Mucosa of descending colon (tissue), 3 donors: ENCODE measurements at regions not wholly inside any gene's neighbourhood (a gene's known extent, or its start where the extent isn't known, plus 50 kb on each side); places are given as distances from the start of the nearest gene placed in this dataset.

Experiments used
- ATAC-seq: fragments of 200-7000 bp; cut with Tn5 transposase; one replicate; pipeline ENCODE4 v1.9.1; 2020; ENCODE audit warnings: mild to moderate bottlenecking, moderate library complexity
- DNase-seq, 3 donors: peaks; one replicate each; pipeline ENCODE4 v3.0.0-alpha.2; 2020
- H3K36me3 ChIP-seq: fragments of 200-600 bp; one replicate; pipeline ENCODE4 v1.8.0; 2021; ENCODE audit warnings: low read depth, mild to moderate bottlenecking
- H3K4me1 ChIP-seq: fragments of 200-600 bp; one replicate; pipeline ENCODE4 v1.8.0; 2021; ENCODE audit warnings: low read depth, mild to moderate bottlenecking
- H3K4me3 ChIP-seq: fragments of 200-600 bp; one replicate; pipeline ENCODE4 v1.8.0; 2021; ENCODE audit warnings: mild to moderate bottlenecking
- H3K9me3 ChIP-seq: fragments of 200-600 bp; one replicate; pipeline ENCODE4 v1.8.0; 2021; ENCODE audit warnings: mild to moderate bottlenecking
- intact Hi-C, 2 donors: fragments of 100-400 bp; cut with DNase I in 1 of 2; cut with micrococcal nuclease in 1 of 2; formaldehyde crosslinking; loops; one replicate each; pipeline versions ENCODE4 v1.11.0 to v1.11.1; 2022; cut with DNase I, micrococcal nuclease
- TF ChIP-seq, protein P1 (sequence below): fragments of 200-600 bp; IDR thresholded peaks from one replicate; pipeline ENCODE4 v1.8.0; 2022; ENCODE audit warnings: antibody characterized with exemption, mild to moderate bottlenecking
- donor health status: DM: no; HTN: no; CAD: no; lungs with moderate emphysema.
- donor health status: DM: no; HTN: no; CAD: no.
- donor health status: DM: no; HTN: yes; CAD: no.

DNA sequence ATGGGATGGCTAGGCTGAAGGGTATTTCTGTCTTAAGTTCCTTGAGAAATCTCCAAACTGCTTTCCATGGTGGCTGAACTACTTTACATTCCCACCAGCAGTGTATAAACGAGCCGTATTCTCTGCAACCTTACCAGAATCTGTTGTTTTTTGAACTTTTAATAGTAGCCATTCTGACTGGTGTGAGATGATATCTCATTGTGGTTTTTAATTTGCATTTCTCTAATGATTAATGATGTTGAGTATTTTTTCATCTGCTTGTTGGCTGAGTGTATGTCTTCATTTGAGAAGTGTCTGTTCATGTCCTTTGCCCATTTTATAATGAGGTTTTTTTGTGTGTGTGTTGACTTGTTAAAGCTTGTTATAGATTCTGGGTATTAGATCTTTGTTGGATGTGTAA, 226.8 kb upstream of the IGFBP3 start:
- intact Hi-C loops, result no loop called here
- DNase-seq (no peak), ATAC-seq (no peak)
- H3K4me3 ChIP-seq, result no peak overlapping the region
- H3K36me3 ChIP-seq, result no peaks in the 10 kb centered on the region
- no peaks in the 10 kb centered on the region for H3K9me3 ChIP-seq
- H3K4me1 ChIP-seq, result no peaks in the 10 kb centered on the region
- TF ChIP-seq, protein P1, sequence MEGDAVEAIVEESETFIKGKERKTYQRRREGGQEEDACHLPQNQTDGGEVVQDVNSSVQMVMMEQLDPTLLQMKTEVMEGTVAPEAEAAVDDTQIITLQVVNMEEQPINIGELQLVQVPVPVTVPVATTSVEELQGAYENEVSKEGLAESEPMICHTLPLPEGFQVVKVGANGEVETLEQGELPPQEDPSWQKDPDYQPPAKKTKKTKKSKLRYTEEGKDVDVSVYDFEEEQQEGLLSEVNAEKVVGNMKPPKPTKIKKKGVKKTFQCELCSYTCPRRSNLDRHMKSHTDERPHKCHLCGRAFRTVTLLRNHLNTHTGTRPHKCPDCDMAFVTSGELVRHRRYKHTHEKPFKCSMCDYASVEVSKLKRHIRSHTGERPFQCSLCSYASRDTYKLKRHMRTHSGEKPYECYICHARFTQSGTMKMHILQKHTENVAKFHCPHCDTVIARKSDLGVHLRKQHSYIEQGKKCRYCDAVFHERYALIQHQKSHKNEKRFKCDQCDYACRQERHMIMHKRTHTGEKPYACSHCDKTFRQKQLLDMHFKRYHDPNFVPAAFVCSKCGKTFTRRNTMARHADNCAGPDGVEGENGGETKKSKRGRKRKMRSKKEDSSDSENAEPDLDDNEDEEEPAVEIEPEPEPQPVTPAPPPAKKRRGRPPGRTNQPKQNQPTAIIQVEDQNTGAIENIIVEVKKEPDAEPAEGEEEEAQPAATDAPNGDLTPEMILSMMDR, result no peak

DNA sequence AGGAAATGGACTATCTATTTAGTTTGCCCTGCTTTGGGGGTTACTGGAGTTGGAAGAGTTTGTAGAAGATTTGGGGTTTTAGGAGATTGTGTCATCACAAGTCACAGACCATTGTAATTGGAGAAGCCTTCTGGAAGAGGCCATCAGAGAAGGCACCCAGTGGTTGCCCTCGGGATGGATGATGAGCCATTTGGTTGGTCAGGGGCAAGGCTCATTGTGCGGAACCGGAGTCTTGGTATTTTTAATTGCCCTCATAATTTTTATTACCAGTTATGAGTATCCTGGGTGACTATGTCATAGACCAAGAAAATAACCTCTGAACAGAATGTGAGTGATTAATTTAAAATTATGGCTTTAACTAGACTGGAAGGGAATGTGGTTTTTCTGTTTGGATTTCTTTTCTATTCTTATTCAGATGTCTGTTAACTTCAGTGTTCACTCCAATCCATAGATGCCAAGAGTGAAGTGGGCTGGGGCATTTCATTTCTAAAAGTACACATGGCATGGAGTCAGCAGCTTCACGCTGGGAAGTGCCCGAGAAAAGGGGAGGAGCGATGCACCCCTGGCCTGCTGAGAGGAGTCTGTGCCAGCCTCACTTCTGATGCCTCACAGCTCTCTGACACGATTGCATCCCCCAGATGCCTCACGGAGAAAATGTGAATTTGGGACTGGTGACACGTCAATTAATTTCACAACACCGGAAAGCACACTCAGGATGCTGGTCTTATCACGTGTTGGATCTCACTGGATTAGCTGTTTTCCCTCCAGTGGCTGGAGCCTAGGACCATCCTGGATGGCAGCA, 225.6 kb upstream of the IGFBP3 start:
- TF ChIP-seq, protein P1, result no peak
- intact Hi-C loops, result no loop called here
- H3K36me3 ChIP-seq, result no peaks in the 10 kb centered on the region
- no peaks in the 10 kb centered on the region for H3K9me3 ChIP-seq
- H3K4me3 ChIP-seq, result no peak overlapping the region
- DNase-seq, result no peak
- no peaks in the 10 kb centered on the region for H3K4me1 ChIP-seq
- no peak for ATAC-seq

DNA sequence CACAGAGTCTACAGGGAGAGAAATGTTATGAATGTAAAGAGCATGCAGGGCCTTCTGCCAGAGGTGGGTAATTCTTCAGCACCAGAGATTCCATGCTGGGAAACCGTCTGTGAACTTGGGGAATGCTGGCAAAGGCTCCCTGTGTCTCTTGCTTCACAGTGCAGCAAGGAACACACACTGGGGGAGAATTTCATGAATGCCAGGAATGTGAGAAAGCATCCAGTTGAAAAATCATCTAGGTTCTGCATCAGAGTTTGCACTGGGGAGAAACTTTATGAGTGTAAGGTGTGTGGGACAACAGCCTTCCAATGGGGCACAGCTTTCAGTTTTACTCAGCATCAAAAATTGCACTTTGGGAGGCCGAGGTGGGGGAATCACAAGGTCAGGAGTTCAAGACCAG, 224.3 kb upstream of the IGFBP3 start:
- Histone ChIP-seq H3K9me3 (no peaks in the 10 kb centered on the region), H3K36me3 (no peaks in the 10 kb centered on the region), H3K4me1 (no peaks in the 10 kb centered on the region), H3K4me3 (no peak overlapping the region)
- no peak for DNase-seq
- TF ChIP-seq, protein P1, result no peak
- intact Hi-C loops, result no loop called here
- no peak for ATAC-seq

GRCh38 chr7:46143949-46144917, 223.2 kb upstream of the IGFBP3 start:
- TF ChIP-seq, protein P1, result no peak
- Histone ChIP-seq H3K4me3 (no peak overlapping the region), H3K9me3 (no peaks in the 10 kb centered on the region), H3K36me3 (no peaks in the 10 kb centered on the region), H3K4me1 (no peaks in the 10 kb centered on the region)
- intact Hi-C loops, result no loop called here
- DNase-seq (no peak), ATAC-seq (no peak)

DNA sequence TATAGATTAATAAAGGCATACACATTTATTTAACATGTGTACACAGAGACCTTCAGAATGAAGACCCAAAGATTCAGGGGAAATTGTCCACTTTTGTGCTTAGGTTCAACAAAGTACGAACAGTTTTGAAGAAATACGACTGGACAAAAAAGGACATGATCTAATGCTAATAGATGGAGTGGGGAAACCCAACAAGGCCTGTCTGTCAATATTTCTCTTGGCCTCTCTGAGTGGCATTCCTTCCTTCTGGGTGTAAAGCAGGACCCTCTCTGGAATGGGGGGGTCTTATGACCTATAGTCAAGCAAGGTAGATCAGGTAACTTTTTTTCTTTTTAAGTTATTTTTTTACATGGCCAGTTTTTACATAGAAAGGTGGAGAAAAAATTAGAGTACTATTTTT, 222.3 kb upstream of the IGFBP3 start:
- intact Hi-C loops, result no loop called here
- H3K9me3 ChIP-seq, result no peaks in the 10 kb centered on the region
- H3K36me3 ChIP-seq, result no peaks in the 10 kb centered on the region
- no peak for ATAC-seq
- no peak overlapping the region for H3K4me3 ChIP-seq
- TF ChIP-seq, protein P1, result no peak
- DNase-seq, result no peak
- H3K4me1 ChIP-seq, result no peaks in the 10 kb centered on the region
